ENCODE measurements at regions not wholly inside any gene's neighbourhood (a gene's known extent, or its start where the extent isn't known, plus 50 kb on each side); places are given as distances from the start of the nearest gene placed in this dataset.

GRCh38 chr2:195404651-195405050, 252.4 kb upstream of the SLC39A10 start:
- DNase-seq = no peak

DNA sequence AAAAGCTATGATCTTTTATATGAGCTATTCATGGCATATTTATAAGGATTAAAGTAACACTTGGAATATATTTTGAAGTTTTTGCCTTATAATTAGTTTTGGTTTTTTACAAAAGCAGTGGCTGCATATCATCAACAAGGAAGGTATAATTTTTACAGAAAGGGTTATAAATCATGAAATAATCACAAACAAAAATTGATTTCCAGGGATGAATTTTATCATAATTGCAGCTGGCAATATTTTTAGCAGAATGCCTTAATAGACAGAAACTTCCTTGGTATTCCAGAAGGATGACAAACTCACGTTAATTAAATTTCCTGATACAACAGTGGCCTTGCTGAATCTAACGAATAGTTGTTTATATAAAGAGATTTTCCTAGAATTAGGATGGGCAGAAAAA, 260.5 kb upstream of the SLC39A10 start:
- no peak for DNase-seq

- no peak for DNase-seq
Observed at GRCh38 chr2:195395362-195395761, 261.7 kb upstream of the SLC39A10 start.

- DNase-seq = no peak
Observed at GRCh38 chr2:195392446-195393336, 264.3 kb upstream of the SLC39A10 start.

DNA sequence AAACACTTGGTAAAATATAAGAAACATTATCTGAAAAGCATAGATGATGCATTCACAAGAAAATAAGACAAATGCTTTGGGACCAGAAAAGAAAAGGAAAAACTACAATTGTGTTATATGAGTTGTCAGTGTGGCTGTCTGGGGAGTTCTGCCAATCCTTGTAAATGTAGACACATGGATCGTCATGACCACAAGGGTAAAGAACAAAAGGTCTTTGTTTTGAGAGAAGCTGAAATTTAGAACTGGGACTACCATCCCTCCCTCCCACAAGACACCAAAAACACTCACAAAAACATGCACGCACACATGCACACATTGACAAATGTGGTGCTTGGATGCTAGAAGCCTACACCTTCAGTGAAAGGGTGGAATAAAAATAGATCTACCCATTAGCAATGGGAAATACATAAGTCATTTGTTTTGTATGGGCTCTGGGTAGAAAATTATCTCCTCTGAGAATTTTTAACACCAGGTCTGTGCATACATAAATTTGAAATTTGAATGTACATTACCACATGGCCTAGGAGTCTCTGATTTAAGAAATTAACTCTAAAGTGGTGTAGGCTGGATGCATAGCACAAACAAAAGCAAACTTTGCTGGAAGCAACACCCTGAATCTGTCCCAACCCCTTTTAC, 266.2 kb upstream of the SLC39A10 start:
- DNase-seq = no peak

DNA sequence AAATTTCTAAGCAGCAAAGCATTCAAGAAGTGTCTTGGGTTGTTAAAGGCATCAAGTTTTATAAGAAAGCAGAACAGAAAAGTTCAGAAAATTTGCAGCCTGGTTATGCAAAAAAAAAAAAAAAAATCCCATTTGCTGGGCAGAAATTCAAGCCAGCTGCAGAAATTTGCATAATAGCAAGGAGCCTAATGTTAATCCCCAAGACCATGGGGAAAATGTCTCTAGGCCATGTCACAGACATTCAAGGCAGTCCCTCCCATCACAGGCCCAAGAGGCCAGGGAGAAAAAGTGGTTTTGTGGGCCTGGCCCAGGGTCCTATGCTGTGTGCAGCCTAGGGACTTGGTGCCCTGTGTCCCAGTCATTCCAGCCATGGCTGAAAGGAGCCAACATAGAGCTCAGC, 269.0 kb upstream of the SLC39A10 start:
- DNase-seq = no peak

- DNase-seq = no peak
Observed at GRCh38 chr2:195382186-195382585, 274.8 kb upstream of the SLC39A10 start.

DNA sequence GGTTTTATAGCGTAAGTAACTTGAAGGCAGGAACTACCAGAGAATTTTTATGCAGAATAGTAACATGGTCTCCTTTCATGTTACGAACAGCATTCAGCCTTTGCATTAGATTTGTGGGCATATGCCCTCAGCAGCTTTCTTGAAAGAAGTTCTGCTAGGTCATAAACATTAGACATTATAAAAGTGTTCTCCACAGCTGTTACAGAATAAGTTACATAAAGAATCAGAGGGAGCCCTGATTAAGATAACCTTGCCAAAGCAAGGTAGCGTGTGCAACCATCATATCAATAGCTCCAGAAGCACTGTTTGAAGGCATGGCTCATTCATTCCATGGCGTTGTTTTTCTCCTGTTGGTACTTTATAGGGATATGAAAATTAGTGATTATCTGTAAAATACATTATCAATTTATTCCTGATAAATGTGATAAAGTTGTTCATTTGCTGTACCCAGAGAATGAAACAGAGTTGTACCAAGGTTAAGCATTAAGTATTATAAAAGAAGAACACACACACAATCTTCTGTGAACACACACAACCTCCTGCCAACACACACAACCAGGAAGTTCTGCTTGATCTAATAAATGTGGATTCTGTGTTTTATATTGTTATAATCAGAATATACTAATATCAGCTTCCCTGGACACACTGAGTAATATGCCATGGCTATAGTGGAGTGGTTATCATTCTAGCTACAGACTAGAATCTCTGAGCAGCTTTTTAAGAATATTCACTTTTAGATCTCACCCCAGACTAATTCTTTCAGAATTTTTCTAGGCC, 286.7 kb upstream of the SLC39A10 start:
- no peak for DNase-seq

GRCh38 chr2:195369218-195369587, 287.8 kb upstream of the SLC39A10 start:
- DNase-seq = no peak

GRCh38 chr2:195368249-195369217, 288.5 kb upstream of the SLC39A10 start:
- DNase-seq = no peak

DNA sequence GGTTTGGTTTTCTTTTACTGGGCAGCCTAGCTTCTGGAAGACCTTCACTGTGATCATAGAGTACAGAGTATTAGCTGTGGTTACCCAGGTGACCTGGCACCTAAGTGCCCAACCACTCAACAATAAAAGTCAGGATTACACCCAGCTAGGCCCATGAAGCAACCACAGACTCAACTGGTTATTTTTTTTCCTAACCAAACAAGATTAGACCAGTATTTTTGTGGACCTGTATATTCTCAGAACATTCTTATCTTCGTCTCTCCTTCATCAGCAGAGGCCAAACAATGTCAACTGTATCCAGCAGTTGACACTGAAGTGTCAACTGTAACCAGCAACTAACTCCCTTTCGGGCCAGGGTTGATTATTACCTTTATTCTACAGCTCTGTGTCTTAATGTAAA, 289.2 kb upstream of the SLC39A10 start:
- no peak for DNase-seq

- no peak for DNase-seq
Observed at GRCh38 chr2:195364015-195364965, 292.7 kb upstream of the SLC39A10 start.

DNA sequence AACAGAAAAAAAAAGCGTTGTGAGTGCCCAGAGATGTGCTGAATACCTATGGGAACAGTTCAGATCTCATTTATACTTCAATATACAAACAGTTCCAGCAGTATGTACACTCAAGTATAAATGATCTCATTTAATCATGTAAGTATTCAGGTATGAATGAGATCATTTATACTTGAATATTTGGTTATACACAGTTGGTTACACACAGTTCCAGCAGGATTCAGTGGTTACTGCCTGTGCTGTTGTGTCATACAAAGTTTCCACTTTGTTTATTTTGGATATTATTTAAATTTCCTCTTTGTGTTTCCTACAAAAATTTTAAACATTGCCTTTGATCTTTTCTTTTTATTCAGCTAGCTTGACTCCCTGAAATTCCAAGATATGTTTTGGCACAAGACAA, 293.5 kb upstream of the SLC39A10 start:
- DNase-seq = no peak

DNA sequence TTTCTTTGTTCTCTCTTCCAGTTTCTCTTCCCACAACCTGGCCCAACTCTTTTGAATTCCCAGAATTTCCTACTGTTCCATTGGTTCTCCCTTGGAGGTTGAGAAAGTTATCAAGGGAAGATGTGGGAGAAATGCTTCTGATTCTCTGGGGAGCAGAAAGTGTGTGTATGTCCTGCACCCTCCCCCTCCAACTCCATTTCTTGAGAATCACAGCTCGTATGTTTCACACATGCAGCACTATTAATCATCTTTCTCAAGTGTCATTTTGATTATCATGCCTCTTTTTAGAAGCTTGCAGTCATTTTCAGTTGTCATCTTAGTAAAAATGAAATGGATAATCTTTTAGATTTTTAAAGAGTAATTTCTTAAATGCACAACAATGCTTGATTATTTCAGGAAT, 296.8 kb upstream of the SLC39A10 start:
- DNase-seq = no peak

DNA sequence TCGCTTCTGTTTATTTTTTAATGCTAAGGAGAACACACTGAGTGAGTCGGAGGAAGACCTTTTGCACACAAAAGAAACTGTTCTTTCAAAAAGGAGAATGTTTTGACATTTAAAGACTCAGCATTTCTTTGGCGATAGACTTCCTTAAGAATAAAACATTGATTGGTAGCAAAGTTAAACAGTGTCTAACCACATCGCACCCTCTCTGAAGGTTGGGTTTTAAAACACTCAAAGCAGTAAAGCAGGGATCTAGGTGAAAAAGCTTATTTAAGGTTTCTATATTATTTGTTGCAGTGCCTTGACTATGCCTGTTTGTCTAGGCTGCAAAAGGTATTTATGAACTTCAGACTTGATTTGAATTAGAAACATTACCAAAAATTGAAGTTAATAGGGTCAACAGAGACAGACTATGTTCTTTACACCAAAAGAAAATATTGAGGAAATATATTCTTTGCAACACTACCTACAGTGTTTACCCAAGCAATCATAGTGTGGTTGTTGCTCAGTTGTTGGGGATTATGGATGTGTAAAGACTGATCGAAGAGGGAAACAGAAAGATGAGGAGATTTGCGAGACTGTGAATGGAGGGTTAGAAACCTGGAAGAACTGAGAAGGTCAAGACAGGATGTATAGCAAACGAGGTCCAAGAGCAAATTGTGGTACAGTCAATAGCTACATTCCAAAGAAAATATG, 297.8 kb upstream of the SLC39A10 start:
- no peak for DNase-seq

GRCh38 chr2:195356920-195357440, 300.0 kb upstream of the SLC39A10 start:
- no peak for DNase-seq

DNA sequence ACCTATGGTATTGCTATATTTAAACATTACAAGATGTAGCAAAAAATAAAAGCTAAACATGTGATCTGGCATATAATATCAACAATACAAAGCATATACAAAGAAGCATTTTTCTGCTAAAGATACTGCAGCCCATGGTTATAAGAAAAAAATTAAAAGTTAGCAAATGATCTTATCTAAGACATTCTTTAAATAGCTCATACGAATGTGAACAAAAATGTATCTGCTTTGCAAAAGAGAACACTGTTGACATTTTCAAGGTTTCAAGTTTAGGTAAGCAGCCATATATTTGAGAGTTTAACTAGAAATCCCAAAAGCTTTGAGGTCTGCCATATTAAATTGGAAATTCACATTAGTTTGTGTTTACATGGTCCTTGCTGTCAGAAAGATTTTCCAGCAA, 301.0 kb upstream of the SLC39A10 start:
- DNase-seq = no peak

- DNase-seq = no peak
Observed at GRCh38 chr2:195352581-195352980, 304.4 kb upstream of the SLC39A10 start.

GRCh38 chr2:195343942-195344530, 313.0 kb upstream of the SLC39A10 start:
- DNase-seq = no peak

- DNase-seq = no peak
Observed at GRCh38 chr2:195343540-195343939, 313.5 kb upstream of the SLC39A10 start.
